OCI-LY7 (cell line): ENCODE measurements at regions not wholly inside any gene's neighbourhood (a gene's known extent, or its start where the extent isn't known, plus 50 kb on each side); places are given as distances from the start of the nearest gene placed in this dataset.

Experiments
- BruUV-seq: library from RNA; stranded (reverse); fragments of 400-500 nt; replicated peaks from 2 replicates; lab custom pipeline; 2021; lab: Mats Ljungman, UMichigan
- CTCF ChIA-PET: fragments of 300-600 bp; sonication (Branson Sonifier 250); formaldehyde crosslinking; loops from one replicate; lab custom pipeline; 2022; ENCODE audit warnings: antibody characterized with exemption; ENCODE audit not compliant: unreplicated experiment; lab: Charles Lee
- POLR2A ChIA-PET: fragments of 300-600 bp; sonication (Branson Sonifier 250); formaldehyde crosslinking; loops from one replicate; lab custom pipeline; 2022; ENCODE audit warnings: antibody characterized with exemption; lab: Charles Lee
- DNase-seq: peaks from one replicate; pipeline ENCODE4 v3.0.0-alpha.2; 2015; ENCODE audit warnings: low spot score
- H2AFZ ChIP-seq: fragments of 200-600 bp; sonication (generic), shearing (Covaris generic); 2 replicates; pipeline ENCODE4 v1.6.1; 2014; ENCODE audit warnings: mild to moderate bottlenecking, antibody characterized with exemption, low read length, moderate library complexity
- H3K27ac ChIP-seq: fragments of 200-600 bp; sonication (generic); 2 replicates; pipeline ENCODE4 v1.5.1; 2014; ENCODE audit warnings: mixed run types, low read depth, mild to moderate bottlenecking, moderate library complexity, low read length, inconsistent platforms; ENCODE audit not compliant: poor library complexity, severe bottlenecking
- H3K36me3 ChIP-seq: fragments of 200-600 bp; sonication (generic); 2 replicates; pipeline ENCODE4 v1.6.1; 2014; ENCODE audit warnings: mild to moderate bottlenecking, antibody characterized with exemption, low read length, moderate library complexity, mixed read lengths; ENCODE audit not compliant: insufficient read depth
- H3K4me1 ChIP-seq: fragments of 200-600 bp; sonication (generic); 2 replicates; pipeline ENCODE4 v1.5.1; 2014; ENCODE audit warnings: mild to moderate bottlenecking, low read length; ENCODE audit not compliant: insufficient read depth, poor library complexity, severe bottlenecking
- H3K4me2 ChIP-seq: fragments of 200-600 bp; sonication (generic); 2 replicates; pipeline ENCODE4 v1.6.1; 2014; ENCODE audit warnings: mild to moderate bottlenecking, low read length
- H3K4me3 ChIP-seq: fragments of 200-600 bp; sonication (generic); 2 replicates; pipeline ENCODE4 v1.5.1; 2014; ENCODE audit warnings: mild to moderate bottlenecking, low read depth, low read length; ENCODE audit not compliant: poor library complexity, severe bottlenecking
- H3K79me2 ChIP-seq: fragments of 200-600 bp; sonication (generic); 2 replicates; pipeline ENCODE4 v1.6.1; 2016; ENCODE audit warnings: low read depth, mild to moderate bottlenecking, low read length, moderate library complexity, mixed read lengths; ENCODE audit not compliant: insufficient read depth
- H3K9me2 ChIP-seq: fragments of 200-600 bp; sonication (generic); 2 replicates; pipeline ENCODE4 v1.6.1; 2016; ENCODE audit warnings: mild to moderate bottlenecking, low read length, mixed read lengths; ENCODE audit not compliant: insufficient read depth
- H3K9me3 ChIP-seq: fragments of 200-600 bp; sonication (generic); 2 replicates; pipeline ENCODE4 v1.6.1; 2014; ENCODE audit warnings: mild to moderate bottlenecking, mixed run types, low read length, mixed read lengths
- H4K20me1 ChIP-seq: fragments of 200-600 bp; sonication (generic); 2 replicates; pipeline ENCODE4 v1.6.1; 2014; ENCODE audit warnings: mild to moderate bottlenecking, antibody characterized with exemption, low read length, moderate library complexity, mixed read lengths; ENCODE audit not compliant: insufficient read depth
- EZH2phosphoT487 ChIP-seq: fragments of 200-600 bp; sonication (generic); IDR thresholded peaks from 2 replicates; pipeline ENCODE4 v1.6.1; 2018; ENCODE audit warnings: low read depth, borderline replicate concordance, mild to moderate bottlenecking, mixed run types, antibody characterized with exemption, low read length, moderate library complexity, mixed read lengths
- intact Hi-C: fragments of 100-400 bp; cut with micrococcal nuclease; formaldehyde crosslinking; loops from one replicate; pipeline ENCODE4 v1.10.0; 2022; ENCODE audit not compliant: unreplicated experiment
- TF ChIP-seq, protein P1 (sequence below): fragments of 200-600 bp; sonication (generic); conservative IDR thresholded peaks from 2 replicates; pipeline ENCODE4 v1.5.1; 2014; ENCODE audit warnings: mild to moderate bottlenecking, antibody characterized with exemption, low read length, moderate library complexity, mixed read lengths

DNA sequence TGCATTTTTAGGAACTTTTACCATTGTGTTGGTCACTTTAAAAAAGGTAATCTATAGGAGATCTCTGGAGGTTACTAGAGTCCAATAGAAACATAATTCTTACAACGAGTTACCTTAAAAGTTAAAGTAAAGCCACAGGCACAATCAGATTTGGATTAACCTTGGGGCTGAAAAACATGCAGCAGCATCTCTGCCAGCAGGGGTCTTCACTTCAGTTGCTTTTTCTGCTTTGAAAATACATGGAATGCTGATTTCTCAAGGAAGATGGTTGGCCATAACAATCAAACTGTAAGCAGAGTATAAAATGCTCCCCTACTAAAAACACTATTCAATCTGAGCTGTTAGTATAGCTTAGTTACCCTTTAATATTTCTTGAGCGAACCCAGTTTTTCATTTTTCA lies 1072.3 kb upstream of the PCDH10 start:
- intact Hi-C loops, result no loop called here
- H3K36me3 ChIP-seq, result no peaks in the 10 kb centered on the region
- TF ChIP-seq, protein P1, sequence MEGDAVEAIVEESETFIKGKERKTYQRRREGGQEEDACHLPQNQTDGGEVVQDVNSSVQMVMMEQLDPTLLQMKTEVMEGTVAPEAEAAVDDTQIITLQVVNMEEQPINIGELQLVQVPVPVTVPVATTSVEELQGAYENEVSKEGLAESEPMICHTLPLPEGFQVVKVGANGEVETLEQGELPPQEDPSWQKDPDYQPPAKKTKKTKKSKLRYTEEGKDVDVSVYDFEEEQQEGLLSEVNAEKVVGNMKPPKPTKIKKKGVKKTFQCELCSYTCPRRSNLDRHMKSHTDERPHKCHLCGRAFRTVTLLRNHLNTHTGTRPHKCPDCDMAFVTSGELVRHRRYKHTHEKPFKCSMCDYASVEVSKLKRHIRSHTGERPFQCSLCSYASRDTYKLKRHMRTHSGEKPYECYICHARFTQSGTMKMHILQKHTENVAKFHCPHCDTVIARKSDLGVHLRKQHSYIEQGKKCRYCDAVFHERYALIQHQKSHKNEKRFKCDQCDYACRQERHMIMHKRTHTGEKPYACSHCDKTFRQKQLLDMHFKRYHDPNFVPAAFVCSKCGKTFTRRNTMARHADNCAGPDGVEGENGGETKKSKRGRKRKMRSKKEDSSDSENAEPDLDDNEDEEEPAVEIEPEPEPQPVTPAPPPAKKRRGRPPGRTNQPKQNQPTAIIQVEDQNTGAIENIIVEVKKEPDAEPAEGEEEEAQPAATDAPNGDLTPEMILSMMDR, result 0 out of 2 replicates have a peak, but pooled peaks have one; percentile 42
- TF ChIP-seq EZH2phosphoT487, result no peak

GRCh38 chr4:132085105-132085504 lies 1064.0 kb upstream of the PCDH10 start:
- intact Hi-C loops, result no loop called here
- BruUV-seq, result no TSS peak

More for the DNA sequence above, 1072.3 kb upstream of the PCDH10 start:
- Histone ChIP-seq H2AFZ (no peak overlapping the region), H4K20me1 (no peaks in the 10 kb centered on the region), H3K9me3 (no peaks in the 10 kb centered on the region), H3K79me2 (no peaks in the 10 kb centered on the region), H3K9me2 (no peaks in the 10 kb centered on the region), H3K4me2 (no peak overlapping the region), H3K4me1 (no peaks in the 10 kb centered on the region), H3K4me3 (no peak overlapping the region), H3K27ac (no peak overlapping the region)
- no peak for DNase-seq
- POLR2A ChIA-PET, result interaction anchor here (1.0 kb wide), 1 partner anchor 14 kb away, joined by 3 read pairs; no protein-coding TSS in a partner anchor
- CTCF ChIA-PET, result no interaction called here
- no TSS peak for BruUV-seq

GRCh38 chr4:132094017-132094416 lies 1055.1 kb upstream of the PCDH10 start:
- Histone ChIP-seq H3K4me1 (no peaks in the 10 kb centered on the region), H3K36me3 (no peaks in the 10 kb centered on the region), H4K20me1 (no peaks in the 10 kb centered on the region), H3K4me2 (no peak overlapping the region), H3K4me3 (no peak overlapping the region), H3K9me2 (no peaks in the 10 kb centered on the region), H2AFZ (no peak overlapping the region), H3K9me3 (0 out of 2 replicates have a peak, but pooled peaks cover 5% of the 10 kb centered on the region), H3K27ac (no peak overlapping the region), H3K79me2 (no peaks in the 10 kb centered on the region)
- POLR2A ChIA-PET, result no interaction called here
- CTCF ChIA-PET, result no interaction called here
- BruUV-seq, result no TSS peak
- intact Hi-C loops, result no loop called here
- no peak for DNase-seq
- TF ChIP-seq EZH2phosphoT487, result no peak
- TF ChIP-seq, protein P1, result no peak

More at GRCh38 chr4:132085105-132085504, 1064.0 kb upstream of the PCDH10 start:
- Histone ChIP-seq H3K27ac (no peak overlapping the region), H3K79me2 (no peaks in the 10 kb centered on the region), H3K9me3 (0 out of 2 replicates have a peak, but pooled peaks cover 9% of the 10 kb centered on the region), H2AFZ (no peak overlapping the region; the same call in 1 of the 2 replicates), H3K9me2 (no peaks in the 10 kb centered on the region), H3K36me3 (no peaks in the 10 kb centered on the region; the same call in 1 of the 2 replicates), H4K20me1 (no peaks in the 10 kb centered on the region), H3K4me3 (no peak overlapping the region), H3K4me2 (no peak overlapping the region), H3K4me1 (no peaks in the 10 kb centered on the region)
- ChIA-PET CTCF (no interaction called here), POLR2A (no interaction called here)
- DNase-seq, result no peak
- TF ChIP-seq, protein P1, result no peak
- no peak for TF ChIP-seq EZH2phosphoT487
